A673 (cell line): ENCODE measurements at regions not wholly inside any gene's neighbourhood (a gene's known extent, or its start where the extent isn't known, plus 50 kb on each side); places are given as distances from the start of the nearest gene placed in this dataset.
"Not testable (repeated sequence)": the region's sequence is repeated elsewhere in the genome, so short reads cannot be mapped to it uniquely, and the experiment has no call there.

Experiments
- CTCF ChIP-seq: fragments of 300-800, 200-600 bp; sonication (generic); conservative IDR thresholded peaks from 2 replicates; pipeline ENCODE4 v1.5.1; 2017; ENCODE audit warnings: low read depth, mild to moderate bottlenecking, antibody characterized with exemption, low read length, moderate library complexity, mixed read lengths
- EZH2 ChIP-seq: fragments of 200-600 bp; sonication (generic); IDR thresholded peaks from 2 replicates; pipeline ENCODE4 v1.6.1; 2017; ENCODE audit warnings: borderline replicate concordance, low read depth, mild to moderate bottlenecking, mixed read lengths, antibody characterized with exemption, low read length; ENCODE audit not compliant: poor library complexity, severe bottlenecking

- not testable (repeated sequence) for TF ChIP-seq CTCF, EZH2
Measured at GRCh38 chr9:42283179-42283543, 99.7 kb downstream of the SPATA31A6 start.
